Stimulated activated CD8-positive, alpha-beta memory T cell treated with anti-CD3 and anti-CD28 coated beads, Interleukin-7, amount 100 ng/mL, for 4 hours (primary cell): ENCODE measurements at regions not wholly inside any gene's neighbourhood (a gene's known extent, or its start where the extent isn't known, plus 50 kb on each side); places are given as distances from the start of the nearest gene placed in this dataset.
"Not testable (repeated sequence)": the region's sequence is repeated elsewhere in the genome, so short reads cannot be mapped to it uniquely, and the experiment has no call there.

Experiments used
- DNase-seq, 2 donors: peaks; one replicate each; pipeline ENCODE4 v3.0.0-alpha.2; 2020; ENCODE audit warnings: low read depth in 2 of 2

DNA sequence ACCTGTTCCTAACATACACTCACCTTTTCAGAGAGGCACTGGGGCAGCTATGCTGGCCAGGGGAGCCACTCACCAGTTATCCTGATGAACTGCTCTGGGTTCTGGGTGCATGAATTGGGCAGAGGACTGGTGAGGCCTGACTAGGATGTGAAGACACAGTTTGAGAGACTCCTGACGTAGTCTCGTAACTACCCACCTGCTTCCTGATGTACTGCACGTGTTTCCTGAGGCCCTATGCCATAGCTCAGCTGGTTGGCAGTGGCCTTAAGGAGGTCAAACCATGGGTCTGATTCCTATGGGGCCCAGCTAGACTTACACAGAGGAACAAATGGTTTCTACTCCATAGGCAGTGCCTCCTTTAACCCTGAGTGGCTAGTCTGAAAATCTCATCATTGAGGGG is 351.7 kb upstream of the FRG2C start:
- not testable (repeated sequence) for DNase-seq

DNA sequence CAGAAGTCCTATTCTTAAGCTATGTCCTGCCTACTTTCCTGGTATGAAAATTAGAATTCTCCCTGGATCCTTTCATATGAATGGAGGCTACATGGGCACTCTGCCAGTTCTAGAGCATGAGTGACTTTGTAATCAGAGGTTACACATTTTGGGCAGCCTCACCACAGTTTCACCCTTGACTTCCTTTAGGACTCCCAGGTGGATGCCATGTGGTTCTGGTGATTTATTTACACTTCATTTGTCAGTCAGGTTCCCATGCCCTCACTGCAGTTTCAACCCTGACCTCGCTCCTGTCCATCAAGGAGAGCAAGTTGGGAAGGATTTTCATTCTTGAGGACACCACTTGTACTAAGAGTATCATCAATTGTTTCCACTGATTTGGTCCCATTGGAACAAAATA is 344.4 kb upstream of the FRG2C start:
- not testable (repeated sequence) for DNase-seq

DNA sequence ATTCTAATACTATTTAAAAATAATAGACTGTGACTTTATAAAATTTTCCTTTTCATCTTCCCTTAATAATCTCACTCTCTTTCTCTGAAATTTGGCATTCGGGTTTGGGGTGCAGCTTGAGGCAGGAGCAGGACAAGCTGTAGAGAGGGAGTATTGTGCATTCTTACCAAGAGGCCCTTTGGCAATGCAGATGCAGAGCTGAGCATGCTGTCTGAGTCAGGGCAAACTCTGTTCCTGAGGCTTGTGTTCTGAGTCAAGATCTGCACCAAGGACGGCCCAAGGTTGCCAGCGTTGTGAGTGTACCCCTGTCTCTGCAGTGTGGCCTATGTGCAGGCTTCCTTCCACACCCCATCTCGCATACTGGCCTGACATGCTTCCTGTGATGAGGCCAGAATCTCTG is 343.8 kb upstream of the FRG2C start:
- DNase-seq, result no peak

DNA sequence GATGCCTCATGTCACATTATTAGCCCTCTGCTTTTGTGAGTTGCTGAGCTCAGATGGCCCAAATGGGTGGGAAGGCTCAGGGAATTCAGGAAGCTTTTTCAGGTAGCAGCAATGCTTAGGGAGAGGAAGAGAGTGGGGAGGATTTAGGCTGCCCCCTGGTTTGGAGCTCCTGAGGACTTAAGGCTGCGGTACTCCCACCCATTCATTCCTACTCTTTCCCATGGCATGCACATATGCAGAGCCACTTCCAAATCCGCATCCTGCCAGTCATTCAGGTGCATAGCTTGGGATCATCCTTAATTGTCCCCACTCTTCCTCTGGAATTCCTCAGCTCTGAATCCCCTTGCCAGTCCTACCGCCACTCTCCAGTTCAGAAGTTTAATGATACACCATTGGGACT is 343.1 kb upstream of the FRG2C start:
- no peak for DNase-seq

DNA sequence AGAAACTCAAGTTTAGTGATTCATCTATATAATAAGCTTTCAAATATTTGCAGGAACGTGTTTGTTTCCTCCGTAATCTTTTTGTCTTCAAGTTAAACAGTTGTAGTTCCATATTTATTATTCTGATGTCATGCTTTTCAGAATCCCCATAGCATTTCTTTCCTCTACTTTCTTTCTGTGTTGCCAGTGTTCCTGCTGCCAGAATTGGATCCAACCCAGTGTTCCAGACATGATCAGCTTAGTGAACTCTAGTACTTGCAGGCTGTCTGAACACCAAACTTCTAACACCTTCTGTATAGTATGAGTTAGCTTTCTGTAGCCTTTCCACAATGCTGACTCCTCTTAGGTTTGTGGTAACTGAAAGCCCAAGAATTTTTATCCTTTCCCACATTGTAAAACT is 340.2 kb upstream of the FRG2C start:
- not testable (repeated sequence) for DNase-seq

DNA sequence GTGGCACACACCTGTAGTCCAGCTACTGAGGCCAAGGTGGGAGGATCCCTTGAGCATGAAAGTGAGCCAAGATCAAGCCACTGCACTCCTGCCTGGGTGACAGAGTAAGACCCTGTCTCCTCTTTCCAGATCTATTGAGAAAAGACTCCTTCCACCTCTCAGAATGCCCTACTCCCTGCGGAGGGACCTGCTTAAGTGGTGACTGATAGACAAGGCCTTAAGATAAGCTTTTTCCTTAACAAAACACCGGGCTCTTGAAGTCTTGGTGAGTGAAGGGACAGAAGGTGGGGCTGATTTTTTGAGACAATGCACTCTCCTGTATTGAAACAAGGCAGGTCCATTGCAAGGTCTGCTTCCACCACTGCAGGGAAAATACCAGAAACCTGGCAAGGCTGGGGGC is 338.4 kb upstream of the FRG2C start:
- no peak for DNase-seq

DNA sequence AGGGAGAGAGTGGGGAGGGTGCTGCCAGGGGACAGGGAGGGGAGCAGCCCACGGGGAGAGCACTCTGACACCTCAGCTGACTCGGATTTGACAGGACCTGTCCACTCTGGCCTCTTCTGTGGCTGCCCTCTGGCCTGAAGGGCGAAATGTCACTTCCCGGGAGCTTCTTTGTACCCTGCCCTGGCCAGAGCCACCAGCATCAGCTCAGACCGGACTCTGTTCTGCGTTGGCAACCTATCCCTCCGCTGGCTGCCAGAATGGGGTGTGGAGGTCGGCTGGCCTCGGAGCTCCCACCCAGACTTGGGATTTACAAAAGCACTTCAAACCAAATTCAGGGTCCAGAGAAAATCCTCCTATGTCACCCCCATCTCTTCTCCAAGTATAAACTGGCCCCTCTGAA is 336.7 kb upstream of the FRG2C start:
- no peak for DNase-seq

DNA sequence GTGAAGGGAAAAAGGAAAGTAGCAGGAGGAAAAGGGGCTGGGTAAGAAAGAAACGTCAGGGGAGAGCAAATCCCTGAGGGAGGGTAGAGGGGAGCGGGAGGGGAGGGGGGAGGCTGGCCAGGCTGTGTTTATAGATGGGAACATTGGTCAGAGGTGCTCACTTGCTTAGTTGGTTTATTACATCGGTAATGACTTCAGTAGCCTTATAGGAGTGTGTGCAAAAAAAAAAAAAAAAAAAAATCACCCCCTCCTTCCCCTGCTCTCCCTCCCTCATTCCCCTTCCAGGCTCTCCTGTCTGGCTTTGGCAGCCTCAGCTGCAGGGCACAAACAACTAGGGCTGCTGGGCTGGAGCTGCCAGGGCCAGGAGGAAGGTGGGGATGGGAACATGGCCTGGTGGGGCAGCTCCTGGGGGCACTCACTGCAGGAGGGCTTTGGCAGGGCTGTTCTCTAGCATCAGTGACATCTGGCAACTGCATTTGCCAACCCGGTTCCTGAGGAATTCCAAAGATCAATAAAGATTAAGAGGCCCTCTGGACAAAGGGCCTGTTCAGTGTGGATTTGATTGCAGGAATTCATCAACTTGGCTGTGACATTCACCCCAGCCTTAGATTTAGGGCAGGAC is 334.5 kb upstream of the FRG2C start:
- no peak for DNase-seq

GRCh38 chr3:75330446-75330845 is 333.7 kb upstream of the FRG2C start:
- not testable (repeated sequence) for DNase-seq

DNA sequence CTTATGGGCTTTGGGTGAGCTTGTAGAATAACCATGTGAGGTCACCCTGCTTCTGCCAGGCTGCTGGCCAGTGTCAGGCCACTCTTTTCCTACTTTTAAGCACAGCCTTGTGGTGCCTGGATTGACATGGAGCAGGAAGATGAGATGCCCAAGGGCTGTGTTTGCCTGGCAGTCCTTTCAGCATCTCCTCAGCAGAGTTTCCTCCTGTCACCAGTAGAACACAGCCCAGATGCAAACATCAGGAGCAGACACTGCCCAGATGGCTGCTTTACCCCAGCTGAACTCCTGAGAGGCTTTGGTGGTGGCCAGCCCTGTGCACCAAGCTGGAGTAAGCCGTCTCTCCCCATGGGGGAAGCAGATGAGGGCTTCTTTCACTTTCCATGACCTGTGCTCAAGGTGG is 332.0 kb upstream of the FRG2C start:
- not testable (repeated sequence) for DNase-seq

- no peak for DNase-seq
These were observed 331.3 kb upstream of the FRG2C start for GRCh38 chr3:75332794-75333193.

DNA sequence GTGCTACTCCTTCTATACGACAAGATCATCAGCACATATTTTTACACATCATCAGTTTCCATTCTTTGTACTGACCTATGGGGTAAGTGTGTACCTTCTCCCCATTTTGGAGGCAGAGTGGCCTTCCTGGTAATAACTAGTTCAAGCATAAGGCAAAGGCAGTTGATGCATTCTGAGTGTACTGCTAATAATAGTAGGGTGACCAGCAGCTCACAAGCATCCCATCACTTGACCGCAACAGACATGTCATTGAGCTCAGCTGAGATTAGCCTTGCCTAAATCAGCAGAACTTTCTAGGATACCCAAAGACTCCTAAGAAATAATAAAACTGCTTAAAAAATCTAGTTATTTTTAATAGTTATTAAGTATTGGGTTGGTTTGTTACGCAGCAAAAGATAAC is 329.8 kb upstream of the FRG2C start:
- no peak for DNase-seq

GRCh38 chr3:75337226-75337900 is 326.8 kb upstream of the FRG2C start:
- DNase-seq, result no peak

DNA sequence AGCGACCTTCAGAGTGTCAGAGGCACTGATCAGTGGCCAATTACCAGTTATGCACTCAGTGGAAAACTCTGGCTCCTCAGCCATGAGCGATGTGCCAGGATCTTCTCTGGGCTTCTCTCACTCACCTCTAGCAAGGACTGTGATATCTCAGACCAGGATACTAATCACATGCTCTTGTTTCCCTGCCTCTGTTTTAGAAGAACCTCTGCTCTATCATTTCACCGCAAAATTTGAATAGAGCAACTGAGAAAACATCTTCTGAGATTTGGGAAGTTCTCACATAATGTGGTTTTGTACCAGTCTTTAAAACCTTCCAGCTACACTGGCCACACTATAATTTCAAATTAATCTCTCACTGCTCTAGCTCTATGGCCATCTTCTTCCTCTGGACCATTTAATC is 325.8 kb upstream of the FRG2C start:
- no peak for DNase-seq

DNA sequence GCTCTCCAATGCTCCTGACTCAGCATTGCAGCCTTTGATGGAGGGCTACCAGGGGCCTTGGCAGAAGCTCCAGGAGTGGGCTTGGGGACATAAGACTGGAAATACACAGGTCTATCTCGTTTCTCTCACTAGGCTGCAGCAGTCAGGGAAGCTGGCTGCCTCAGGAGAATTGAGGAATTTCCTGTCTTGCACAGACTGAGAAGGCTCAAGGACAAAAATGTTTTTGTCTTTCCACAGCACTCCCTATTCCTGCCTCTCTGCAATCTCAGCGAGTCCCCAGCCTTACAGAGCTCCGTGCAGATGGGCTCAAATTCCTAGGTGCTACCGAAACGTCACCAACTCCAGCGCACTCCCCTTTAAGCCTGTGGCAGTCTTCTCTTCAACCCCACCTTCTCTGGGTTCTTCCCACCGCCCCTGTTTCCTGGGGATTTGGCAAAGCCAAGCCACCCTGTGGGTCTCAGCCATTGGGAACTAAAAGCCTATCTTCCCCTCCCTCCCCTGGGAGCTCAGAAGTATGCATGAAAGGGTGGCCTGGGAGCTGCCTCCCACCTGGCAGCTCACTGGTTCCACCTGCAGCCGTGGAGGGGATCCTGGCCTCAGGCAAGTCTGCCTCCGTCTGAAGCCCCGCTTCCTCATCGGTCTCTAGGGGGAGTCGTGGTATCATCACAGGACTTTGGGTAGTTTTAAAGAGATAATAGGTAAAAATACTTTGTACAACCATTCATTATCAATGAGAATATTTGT is 322.6 kb upstream of the FRG2C start:
- DNase-seq, result no peak

DNA sequence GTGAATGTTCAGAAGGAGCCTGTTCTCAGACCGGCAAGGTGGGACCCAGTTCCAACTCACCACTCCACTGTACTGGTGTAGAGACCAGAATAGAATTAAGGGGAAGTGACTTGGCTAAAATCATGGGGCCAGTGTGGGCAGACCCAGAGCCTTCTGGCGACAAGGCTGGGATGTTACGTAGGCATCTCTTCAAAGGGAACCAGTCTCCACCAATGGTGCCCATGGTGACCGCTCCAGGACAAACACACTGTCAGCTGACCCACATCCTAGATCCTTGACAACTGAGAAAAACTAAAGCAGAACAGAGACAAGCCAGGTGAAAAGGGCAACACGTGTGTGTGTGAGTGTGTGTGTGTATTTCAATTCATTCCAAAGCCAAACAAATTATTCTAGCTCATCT is 321.7 kb upstream of the FRG2C start:
- DNase-seq, result no peak

GRCh38 chr3:75350536-75350935 is 313.6 kb upstream of the FRG2C start:
- DNase-seq, result not testable (repeated sequence)

DNA sequence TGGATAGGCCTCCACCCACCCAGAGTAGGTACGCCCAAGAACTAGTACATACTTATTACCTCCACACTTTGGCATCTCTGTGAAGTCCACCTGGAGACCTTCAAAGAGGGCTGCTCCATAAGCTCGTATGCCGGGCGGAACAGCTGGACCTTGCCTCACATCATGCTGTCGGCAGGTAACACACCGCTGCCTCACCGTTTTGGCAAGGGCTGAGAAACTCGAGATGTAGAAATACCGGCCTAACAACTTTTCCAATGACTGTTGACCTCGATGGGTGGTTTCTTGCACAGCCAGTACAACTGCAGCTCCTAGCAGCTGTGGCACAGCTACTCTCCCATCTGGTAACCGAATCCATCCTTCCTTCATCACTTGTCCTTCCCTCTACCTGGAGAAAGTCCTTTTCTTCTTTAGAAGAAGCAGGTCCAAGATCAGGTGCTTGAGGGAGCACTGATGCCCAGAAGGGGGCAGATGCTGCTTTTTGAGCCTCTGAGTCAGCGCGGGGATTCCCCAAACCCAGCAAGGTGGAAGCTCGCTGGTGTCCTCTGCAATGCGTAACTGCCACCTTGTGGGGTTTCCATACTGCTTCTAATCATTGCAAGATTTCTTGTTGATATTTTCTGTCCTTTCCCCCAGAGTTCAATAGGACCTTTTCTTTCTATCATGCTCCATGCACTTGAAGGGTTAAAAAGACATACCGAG is 301.9 kb upstream of the FRG2C start:
- DNase-seq, result peak in 1 of 2 donors; percentile 7

DNA sequence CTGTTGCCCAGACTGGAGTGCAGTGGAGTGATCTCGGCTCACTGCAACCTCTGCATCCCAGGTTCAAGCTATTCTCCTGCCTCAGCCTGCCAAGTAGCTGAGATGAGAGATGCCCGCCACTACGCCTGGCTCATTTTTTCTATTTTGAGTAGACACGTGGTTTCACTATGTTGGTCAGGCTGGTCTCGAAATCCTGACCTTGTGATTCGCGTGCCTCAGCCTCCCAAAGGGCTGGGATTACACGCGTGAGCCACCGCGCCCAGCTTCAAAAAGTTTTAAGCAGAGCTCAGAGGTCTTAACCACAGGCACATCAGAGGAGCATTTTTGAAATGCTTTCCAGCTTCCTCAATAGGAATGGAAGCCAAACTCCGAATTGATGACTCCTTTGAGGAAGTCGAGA is 291.2 kb upstream of the FRG2C start:
- DNase-seq, result not testable (repeated sequence)

DNA sequence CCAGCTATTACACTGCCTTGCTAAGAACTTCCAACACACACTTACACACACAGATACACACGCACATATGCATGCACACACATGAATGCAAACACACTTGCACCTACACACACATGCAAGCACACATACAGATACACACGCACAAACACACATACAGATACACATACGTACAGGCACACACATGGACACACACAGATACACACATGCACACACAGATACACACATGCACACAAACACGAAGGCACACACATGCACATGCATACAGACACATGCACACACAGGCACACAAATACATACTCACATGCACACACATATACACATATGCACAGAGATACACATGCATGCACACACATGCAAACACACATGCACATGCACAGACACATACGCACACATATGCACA is 284.3 kb upstream of the FRG2C start:
- not testable (repeated sequence) for DNase-seq

DNA sequence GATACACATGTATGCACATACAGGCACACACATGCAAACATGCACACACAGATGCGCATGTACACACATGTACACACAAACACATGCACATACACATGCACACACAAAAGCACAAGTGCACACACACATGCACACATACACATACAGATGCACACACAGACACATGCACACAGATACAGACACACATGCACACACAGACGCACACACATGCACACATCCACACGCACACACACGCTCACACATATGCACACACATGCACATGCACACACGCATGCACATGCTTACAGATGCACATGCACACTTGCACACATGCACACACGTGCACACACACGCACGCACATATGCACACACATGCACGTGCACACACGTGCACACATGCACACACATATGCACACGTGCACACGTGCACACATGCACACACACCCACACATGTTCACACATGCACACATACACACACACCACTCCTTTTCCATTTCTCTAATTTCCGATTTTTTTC is 283.8 kb upstream of the FRG2C start:
- DNase-seq, result no peak

GRCh38 chr3:75384016-75384415 is 280.1 kb upstream of the FRG2C start:
- DNase-seq, result not testable (repeated sequence)
